K562 (cell line): ENCODE measurements at regions not wholly inside any gene's neighbourhood (a gene's known extent, or its start where the extent isn't known, plus 50 kb on each side); places are given as distances from the start of the nearest gene placed in this dataset.

ENCODE experiments used
- ATAC-seq: fragments of 200-7000 bp; cut with Tn5 transposase; 3 replicates; pipeline ENCODE4 v1.9.1; 2020; ENCODE audit warnings: moderate library complexity
- BruUV-seq: library from RNA; stranded (reverse); fragments of 400-500 nt; replicated peaks from 2 replicates; lab custom pipeline; 2021; lab: Mats Ljungman, UMichigan
- CTCF ChIA-PET: fragments of 300-600 bp; formaldehyde crosslinking; extraction: SDS; loops from one replicate; lab custom pipeline; 2021; ENCODE audit warnings: low intra/inter-chr PET ratio; lab: Yijun Ruan, JAX
- POLR2A ChIA-PET: fragments of 300-600, 350-650 bp; sonication (Branson Sonifier 250); formaldehyde crosslinking; extraction: SDS; loops from one replicate; lab custom pipeline; 2021; ENCODE audit warnings: antibody characterized with exemption, inconsistent platforms; lab: Yijun Ruan, JAX
- DNase-seq, 4 experiments: peaks; one replicate each; pipeline versions ENCODE4 v3.0.0 to v3.0.0-alpha.2; 2011 to 2018; ENCODE audit warnings: low spot score in 3 of 4, mixed read lengths in 3 of 4; ENCODE audit errors: extremely low read depth in 1 of 4
- FAIRE-seq: peaks from 2 replicates; lab custom pipeline; 2011; peaks lifted over from hg19 to GRCh38; lab: Jason Lieb, UNC
- H2AFZ ChIP-seq: 2 replicates; pipeline ENCODE4 v1.6.0; 2011; ENCODE audit warnings: low read depth, low read length, control low read depth, inconsistent platforms
- H3K27ac ChIP-seq: fragments of 200-600 bp; 3 replicates; pipeline ENCODE4 v1.8.0; 2011; ENCODE audit warnings: low read depth, mild to moderate bottlenecking, control low read depth, inconsistent platforms, low read length, moderate library complexity, mixed read lengths; ENCODE audit errors: extremely low read depth
- H3K27me3 ChIP-seq, 2 experiments: fragments of 300-600 bp in 1 of 2; 2 replicates in 1 of 2; 3 replicates in 1 of 2; pipeline versions ENCODE4 v1.6.0 to v1.8.0; 2011; ENCODE audit warnings: inconsistent platforms in 2 of 2, low read length in 2 of 2, mild to moderate bottlenecking in 1 of 2, mixed read lengths in 1 of 2, moderate library complexity in 1 of 2; ENCODE audit not compliant: control insufficient read depth in 2 of 2, insufficient read depth in 2 of 2
- H3K36me3 ChIP-seq: fragments of 300-600 bp; 3 replicates; pipeline ENCODE4 v1.8.0; 2011; ENCODE audit warnings: mild to moderate bottlenecking, low read length, inconsistent platforms; ENCODE audit not compliant: control insufficient read depth, insufficient read depth
- H3K4me1 ChIP-seq, 2 experiments: fragments of 200-600 bp in 1 of 2; replicated peaks in 1 of 2; 2 replicates in 1 of 2; 3 replicates in 1 of 2; pipeline versions ENCODE4 v1.5.1 to v1.8.0; 2011; ENCODE audit warnings: inconsistent platforms in 2 of 2, low read length in 2 of 2, mild to moderate bottlenecking in 1 of 2, mixed read lengths in 1 of 2, moderate library complexity in 1 of 2; ENCODE audit not compliant: control insufficient read depth in 2 of 2, insufficient read depth in 2 of 2
- H3K4me2 ChIP-seq: 2 replicates; pipeline ENCODE4 v1.6.1; 2011; ENCODE audit warnings: low read length, control low read depth, inconsistent platforms, mixed read lengths; ENCODE audit not compliant: insufficient read depth
- H3K4me3 ChIP-seq: fragments of 200-600 bp; sonication (generic), shearing (Covaris generic); 2 replicates; pipeline ENCODE4 v1.5.1; 2016; ENCODE audit warnings: control low read depth, inconsistent platforms
- H3K79me2 ChIP-seq: fragments of 200-600 bp; 3 replicates; pipeline ENCODE4 v1.8.0; 2011; ENCODE audit warnings: low read length, inconsistent platforms; ENCODE audit not compliant: control insufficient read depth, insufficient read depth
- H3K9ac ChIP-seq, 2 experiments: 2 replicates each; pipeline versions ENCODE4 v1.6.0 to v1.6.1; 2011; ENCODE audit warnings: low read depth in 2 of 2, low read length in 2 of 2, control low read depth in 1 of 2, inconsistent platforms in 1 of 2, mild to moderate bottlenecking in 1 of 2, mixed read lengths in 1 of 2; ENCODE audit not compliant: insufficient read depth in 1 of 2
- H3K9me1 ChIP-seq: one replicate; pipeline ENCODE4 v1.6.0; 2011; ENCODE audit warnings: inconsistent platforms, mild to moderate bottlenecking, low read length, moderate library complexity; ENCODE audit not compliant: control insufficient read depth, insufficient read depth
- H3K9me3 ChIP-seq: replicated peaks from 2 replicates; pipeline ENCODE4 v1.5.1; 2011; ENCODE audit warnings: low read depth, low read length, inconsistent platforms; ENCODE audit not compliant: control insufficient read depth, insufficient read depth
- H4K20me1 ChIP-seq: replicated peaks from 2 replicates; pipeline ENCODE4 v1.6.1; 2011; ENCODE audit warnings: low read length, inconsistent platforms, mixed read lengths; ENCODE audit not compliant: control insufficient read depth, insufficient read depth
- CUX1 ChIP-seq: fragments of 200-800 bp; sonication (Bioruptor generic); IDR thresholded peaks from 2 replicates; pipeline ENCODE4 v1.6.1; 2016; ENCODE audit warnings: missing genetic modification characterization, missing compliant biosample characterization
- HNRNPUL1 ChIP-seq: fragments of 200-400 bp; formaldehyde crosslinking; IDR thresholded peaks from 2 replicates; pipeline ENCODE4 v1.6.1; 2017; ENCODE audit warnings: low read length
- MEIS2 ChIP-seq: fragments of 450-650 bp; IDR thresholded peaks from 2 replicates; pipeline ENCODE4 v1.6.1; 2014; ENCODE audit warnings: mild to moderate bottlenecking; ENCODE audit not compliant: partially characterized antibody
- WGBS: fragments of 100-300 bp; shearing (Covaris generic); methylation state at CpG from one replicate; pipeline ENCODE4 v1.1.6; 2016; ENCODE audit warnings: low coverage, mixed read lengths; ENCODE audit not compliant: insufficient coverage; ENCODE audit errors: missing lambda C conversion rate; 5-methylcytosine and 5-hydroxymethylcytosine counted together
- in situ Hi-C: fragments of 300-500 bp; cut with MboI; formaldehyde crosslinking; loops from 4 replicates; pipeline ENCODE4 v1.15.0; 2018; ENCODE audit warnings: inconsistent platforms, mixed read lengths
- intact Hi-C: fragments of 100-400 bp; cut with micrococcal nuclease; formaldehyde crosslinking; loops from 2 replicates; pipeline ENCODE4 v1.14.2; 2022
- TF ChIP-seq, protein P1 (sequence below): sonication (generic); formaldehyde crosslinking; IDR thresholded peaks from 2 replicates; pipeline ENCODE4 v1.9.0; 2022; ENCODE audit warnings: mild to moderate bottlenecking, missing genetic modification reagents
- TF ChIP-seq, protein P2 (sequence below), 2 experiments: IDR thresholded peaks in 1 of 2; conservative IDR thresholded peaks in 1 of 2; 2 replicates each; pipeline ENCODE4 v1.6.1; 2016; ENCODE audit warnings: low read depth in 2 of 2, mild to moderate bottlenecking in 1 of 2, missing compliant biosample characterization in 1 of 2, missing genetic modification characterization in 1 of 2, moderate library complexity in 1 of 2
- TF ChIP-seq, protein P3 (sequence below), 2 experiments: fragments of 450-650 bp in 1 of 2; sonication (generic) in 1 of 2; formaldehyde crosslinking in 1 of 2; IDR thresholded peaks in 1 of 2; conservative IDR thresholded peaks in 1 of 2; 2 replicates each; pipeline versions ENCODE4 v1.6.1 to v1.8.1; 2016 to 2023; ENCODE audit warnings: mild to moderate bottlenecking in 2 of 2, moderate library complexity in 2 of 2, inconsistent platforms in 1 of 2, missing genetic modification reagents in 1 of 2

DNA sequence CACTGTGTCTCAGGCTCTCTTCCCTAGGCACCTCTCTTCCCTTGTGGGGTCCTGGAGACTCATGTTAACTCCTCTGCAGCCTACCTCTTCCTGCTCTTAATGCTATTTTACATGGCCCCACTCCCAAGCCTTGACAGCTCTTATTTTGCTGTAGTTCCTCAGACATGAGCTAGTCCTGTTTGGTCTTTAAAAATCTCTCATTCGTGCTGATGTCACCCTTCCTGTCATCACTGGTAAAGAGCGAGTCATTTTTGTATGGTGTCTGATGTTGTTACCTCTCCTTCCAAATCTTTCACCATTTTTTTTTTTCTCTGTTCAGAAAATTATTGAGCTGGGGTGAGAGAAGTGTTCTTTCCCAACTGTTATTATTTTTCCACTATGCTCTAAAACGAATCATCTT lies 84.8 kb upstream of the ZBED5 start:
- peak; percentile 70 for ATAC-seq
- no peaks in the 10 kb centered on the region; a peak in 1 of 5 replicates for H3K4me1 ChIP-seq
- H3K36me3 ChIP-seq = no peaks in the 10 kb centered on the region
- POLR2A ChIA-PET = interaction anchor here (1.3 to 2.4 kb wide), 5 partner anchors 8 to 135 kb away, joined by 3 to 6 read pairs (median 5); partner anchors contain the start of gene EIF4G2
- BruUV-seq = no TSS peak
- TF ChIP-seq, protein P1, sequence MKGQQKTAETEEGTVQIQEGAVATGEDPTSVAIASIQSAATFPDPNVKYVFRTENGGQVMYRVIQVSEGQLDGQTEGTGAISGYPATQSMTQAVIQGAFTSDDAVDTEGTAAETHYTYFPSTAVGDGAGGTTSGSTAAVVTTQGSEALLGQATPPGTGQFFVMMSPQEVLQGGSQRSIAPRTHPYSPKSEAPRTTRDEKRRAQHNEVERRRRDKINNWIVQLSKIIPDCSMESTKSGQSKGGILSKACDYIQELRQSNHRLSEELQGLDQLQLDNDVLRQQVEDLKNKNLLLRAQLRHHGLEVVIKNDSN (CRISPR knock-in tag) = no peak
- TF ChIP-seq, protein P2, sequence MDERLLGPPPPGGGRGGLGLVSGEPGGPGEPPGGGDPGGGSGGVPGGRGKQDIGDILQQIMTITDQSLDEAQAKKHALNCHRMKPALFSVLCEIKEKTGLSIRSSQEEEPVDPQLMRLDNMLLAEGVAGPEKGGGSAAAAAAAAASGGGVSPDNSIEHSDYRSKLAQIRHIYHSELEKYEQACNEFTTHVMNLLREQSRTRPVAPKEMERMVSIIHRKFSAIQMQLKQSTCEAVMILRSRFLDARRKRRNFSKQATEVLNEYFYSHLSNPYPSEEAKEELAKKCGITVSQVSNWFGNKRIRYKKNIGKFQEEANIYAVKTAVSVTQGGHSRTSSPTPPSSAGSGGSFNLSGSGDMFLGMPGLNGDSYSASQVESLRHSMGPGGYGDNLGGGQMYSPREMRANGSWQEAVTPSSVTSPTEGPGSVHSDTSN (CRISPR knock-in tag; IDR thresholded peaks at IDR 0.05; ENCODE audit: low read depth) = no peak
- TF ChIP-seq, protein P2 (tag; conservative IDR thresholded peaks at IDR 0.05; ENCODE audit: low read depth) = 0 out of 2 replicates have a peak, but pooled peaks have one; percentile 17
- no peak for TF ChIP-seq HNRNPUL1
- TF ChIP-seq, protein P3, sequence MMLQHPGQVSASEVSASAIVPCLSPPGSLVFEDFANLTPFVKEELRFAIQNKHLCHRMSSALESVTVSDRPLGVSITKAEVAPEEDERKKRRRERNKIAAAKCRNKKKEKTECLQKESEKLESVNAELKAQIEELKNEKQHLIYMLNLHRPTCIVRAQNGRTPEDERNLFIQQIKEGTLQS (IDR thresholded peaks at IDR 0.05) = peak; percentile 74
- TF ChIP-seq, protein P3 (CRISPR knock-in tag; conservative IDR thresholded peaks at IDR 0.05) = no peak
- no peak for TF ChIP-seq CUX1 (CRISPR knock-in tag)
- peak; percentile 21 for TF ChIP-seq MEIS2
- TF ChIP-seq, all 486 proteins: peak for 3
- DNase-seq (no peak), FAIRE-seq (no peak)
- no peak overlapping the region for H3K9ac ChIP-seq
- H3K4me2 ChIP-seq = no peak overlapping the region
- H2AFZ ChIP-seq = no peak overlapping the region
- in situ Hi-C loops (no loop called here), intact Hi-C loops (no loop called here)
- H4K20me1 ChIP-seq = no peaks in the 10 kb centered on the region
- no peaks in the 10 kb centered on the region for H3K9me1 ChIP-seq
- CTCF ChIA-PET = interaction anchor here (0.7 kb wide), 1 partner anchor 428 kb away, joined by 3 read pairs; no protein-coding TSS in a partner anchor
- H3K27me3 ChIP-seq = no peaks in the 10 kb centered on the region
- H3K9me3 ChIP-seq = no peaks in the 10 kb centered on the region
- no peaks in the 10 kb centered on the region for H3K79me2 ChIP-seq
- 2% methylated on average over 3 of the region's 3 CpGs for WGBS
- H3K4me3 ChIP-seq = no peak overlapping the region
- H3K27ac ChIP-seq = no peak overlapping the region
